ENCODE measurements at regions not wholly inside any gene's neighbourhood (a gene's known extent, or its start where the extent isn't known, plus 50 kb on each side); places are given as distances from the start of the nearest gene placed in this dataset.

DNA sequence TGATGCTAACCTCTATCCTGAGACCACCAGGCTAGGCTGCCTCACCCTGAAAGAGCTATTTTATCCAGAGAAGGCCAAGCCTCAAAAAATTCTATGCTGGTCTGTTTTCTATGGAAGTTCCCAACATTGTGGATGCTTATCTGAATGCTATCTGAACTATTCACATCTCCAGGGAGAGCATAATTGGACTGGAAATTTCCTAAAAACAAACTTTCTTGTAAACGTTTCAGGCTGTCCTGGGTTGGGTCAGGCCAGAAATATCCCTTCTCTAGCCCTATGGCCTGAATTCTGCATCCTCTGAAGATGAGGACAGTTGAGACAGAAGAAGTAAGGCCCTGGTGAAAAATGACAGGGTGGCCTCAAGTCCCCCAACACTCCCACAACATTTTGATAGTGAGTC lies 706.4 kb upstream of the NR2F2 start:
- Histone ChIP-seq H3K27me3 (no peaks in the 10 kb centered on the region), H3K4me3 (ENCODE audit: low read depth, low read length) (no peak overlapping the region), H3K36me3 (no peaks in the 10 kb centered on the region), H3K4me1 (no peaks in the 10 kb centered on the region), H3K9me3 (no peaks in the 10 kb centered on the region)
- DNase-seq, result no peak
- TF ChIP-seq, protein P1, sequence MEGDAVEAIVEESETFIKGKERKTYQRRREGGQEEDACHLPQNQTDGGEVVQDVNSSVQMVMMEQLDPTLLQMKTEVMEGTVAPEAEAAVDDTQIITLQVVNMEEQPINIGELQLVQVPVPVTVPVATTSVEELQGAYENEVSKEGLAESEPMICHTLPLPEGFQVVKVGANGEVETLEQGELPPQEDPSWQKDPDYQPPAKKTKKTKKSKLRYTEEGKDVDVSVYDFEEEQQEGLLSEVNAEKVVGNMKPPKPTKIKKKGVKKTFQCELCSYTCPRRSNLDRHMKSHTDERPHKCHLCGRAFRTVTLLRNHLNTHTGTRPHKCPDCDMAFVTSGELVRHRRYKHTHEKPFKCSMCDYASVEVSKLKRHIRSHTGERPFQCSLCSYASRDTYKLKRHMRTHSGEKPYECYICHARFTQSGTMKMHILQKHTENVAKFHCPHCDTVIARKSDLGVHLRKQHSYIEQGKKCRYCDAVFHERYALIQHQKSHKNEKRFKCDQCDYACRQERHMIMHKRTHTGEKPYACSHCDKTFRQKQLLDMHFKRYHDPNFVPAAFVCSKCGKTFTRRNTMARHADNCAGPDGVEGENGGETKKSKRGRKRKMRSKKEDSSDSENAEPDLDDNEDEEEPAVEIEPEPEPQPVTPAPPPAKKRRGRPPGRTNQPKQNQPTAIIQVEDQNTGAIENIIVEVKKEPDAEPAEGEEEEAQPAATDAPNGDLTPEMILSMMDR (IDR thresholded peaks at IDR 0.05; ENCODE audit: low read depth, low read length), result no peak

DNA sequence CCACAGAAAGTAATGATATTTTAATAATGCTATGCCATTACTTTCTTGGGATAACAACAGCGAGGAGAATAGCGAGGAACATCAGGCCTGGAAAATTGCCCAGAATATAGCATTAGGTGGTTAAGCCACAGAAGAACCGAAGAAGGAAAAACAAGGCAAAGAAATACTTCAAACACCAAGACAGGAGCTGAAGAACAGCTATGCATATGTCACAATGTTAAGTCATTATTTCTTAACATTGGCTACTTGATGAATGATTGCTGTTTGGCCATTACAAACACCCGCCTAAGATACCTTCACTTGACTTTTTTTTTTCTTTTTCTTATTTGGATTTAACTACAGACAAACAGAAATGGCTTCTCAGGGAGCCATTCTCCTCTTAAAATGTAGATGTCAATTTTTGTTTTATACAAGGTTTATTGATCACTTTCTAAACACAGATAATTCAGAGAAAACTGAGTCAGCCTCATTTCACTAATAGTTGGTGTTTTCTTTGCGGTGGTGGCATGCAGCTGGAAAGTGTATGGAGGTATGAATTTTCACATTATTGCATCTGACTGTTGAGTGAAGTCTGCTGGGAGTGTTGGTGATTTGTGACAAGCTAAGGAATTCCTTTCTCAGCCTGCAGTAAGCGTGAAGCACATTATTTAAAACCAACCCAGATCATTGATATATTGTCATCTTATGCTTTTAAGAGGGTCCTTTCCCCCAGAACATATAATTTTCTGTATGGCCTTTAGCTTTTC lies 705.7 kb upstream of the NR2F2 start:
- Histone ChIP-seq H3K4me1 (no peaks in the 10 kb centered on the region), H3K4me3 (ENCODE audit: low read depth, low read length) (no peak overlapping the region), H3K9me3 (no peaks in the 10 kb centered on the region), H3K27me3 (no peaks in the 10 kb centered on the region), H3K36me3 (no peaks in the 10 kb centered on the region)
- DNase-seq, result no peak
- TF ChIP-seq, protein P1 (IDR thresholded peaks at IDR 0.05; ENCODE audit: low read depth, low read length), result no peak

DNA sequence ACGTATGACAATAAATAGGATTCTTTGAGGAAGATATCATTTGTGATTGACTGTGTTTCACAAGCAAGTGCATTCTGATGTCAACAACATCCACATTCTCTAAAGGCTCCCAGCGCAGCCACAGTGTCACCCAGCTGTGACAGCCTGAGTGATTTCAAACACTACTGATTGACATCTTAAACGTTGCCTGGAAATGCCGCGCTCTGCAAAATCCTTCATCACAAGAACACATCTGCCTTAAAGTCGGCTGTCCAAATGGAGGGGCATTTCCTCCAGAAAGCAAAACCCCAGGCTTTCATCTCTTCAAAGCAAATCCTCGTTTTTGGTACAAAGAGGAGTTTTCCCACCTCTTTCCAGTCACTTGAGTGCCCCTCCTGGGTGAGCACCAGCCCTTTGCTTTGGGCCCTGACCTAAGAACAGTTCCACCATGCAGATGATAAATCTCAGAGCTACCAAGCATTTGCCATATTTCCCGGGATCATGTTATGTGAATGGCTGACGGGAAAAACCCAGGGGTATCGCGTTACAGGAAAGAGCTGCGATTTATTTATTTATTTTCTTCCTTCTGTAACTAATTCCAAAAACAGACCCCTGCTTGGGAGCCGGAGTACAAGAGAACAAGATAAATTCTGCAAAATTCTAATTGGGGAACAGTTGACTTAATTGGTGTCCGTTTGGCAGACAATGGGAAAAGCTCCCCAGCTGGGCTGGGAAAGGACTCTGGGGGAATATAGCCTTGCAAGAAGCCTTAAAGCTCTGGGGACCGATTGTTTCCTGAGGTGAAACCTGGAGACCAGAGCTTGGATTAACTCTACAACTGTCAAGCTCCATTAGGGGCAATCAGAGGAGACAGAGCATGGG lies 703.8 kb upstream of the NR2F2 start:
- H3K36me3 ChIP-seq, result no peaks in the 10 kb centered on the region
- no peak overlapping the region for H3K4me3 ChIP-seq (ENCODE audit: low read depth, low read length)
- TF ChIP-seq, protein P1 (IDR thresholded peaks at IDR 0.05; ENCODE audit: low read depth, low read length), result no peak
- no peaks in the 10 kb centered on the region for H3K4me1 ChIP-seq
- no peaks in the 10 kb centered on the region for H3K27me3 ChIP-seq
- no peaks in the 10 kb centered on the region for H3K9me3 ChIP-seq
- peak; percentile 39 for DNase-seq

DNA sequence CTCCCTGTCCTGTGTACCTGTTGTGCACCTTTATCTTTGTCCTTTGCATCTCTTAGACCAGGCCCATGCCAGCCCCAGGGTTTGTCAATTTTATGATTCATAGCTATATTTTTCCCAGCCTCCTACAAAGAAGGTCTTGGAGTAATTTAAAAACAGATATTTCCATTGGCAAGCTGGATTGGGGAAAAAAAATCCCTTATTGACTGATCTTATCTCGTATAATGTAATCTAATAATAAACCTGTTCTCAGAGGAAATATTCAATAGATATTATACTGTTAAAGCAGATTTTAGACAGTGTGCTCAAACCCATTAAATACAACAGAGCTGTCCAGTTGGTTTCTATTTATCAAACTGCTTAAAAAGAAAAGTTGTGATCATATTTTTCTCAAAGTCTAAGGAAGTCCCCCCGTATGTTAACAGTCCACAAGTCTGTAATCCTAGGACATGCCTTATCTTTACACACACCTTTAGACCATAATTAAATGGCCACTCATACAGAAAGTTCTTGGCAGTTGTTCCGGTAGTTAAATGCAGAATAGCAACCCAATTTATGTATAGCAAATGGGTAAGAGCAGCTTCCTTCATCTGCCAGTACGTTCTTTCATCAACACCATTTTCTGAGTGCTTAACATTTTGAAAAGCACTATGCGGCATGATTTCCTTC lies 700.9 kb upstream of the NR2F2 start:
- no peak overlapping the region for H3K4me3 ChIP-seq (ENCODE audit: low read depth, low read length)
- H3K36me3 ChIP-seq, result no peaks in the 10 kb centered on the region
- TF ChIP-seq, protein P1 (IDR thresholded peaks at IDR 0.05; ENCODE audit: low read depth, low read length), result no peak
- H3K9me3 ChIP-seq, result no peaks in the 10 kb centered on the region
- H3K4me1 ChIP-seq, result no peaks in the 10 kb centered on the region
- no peak for DNase-seq
- no peaks in the 10 kb centered on the region for H3K27me3 ChIP-seq

DNA sequence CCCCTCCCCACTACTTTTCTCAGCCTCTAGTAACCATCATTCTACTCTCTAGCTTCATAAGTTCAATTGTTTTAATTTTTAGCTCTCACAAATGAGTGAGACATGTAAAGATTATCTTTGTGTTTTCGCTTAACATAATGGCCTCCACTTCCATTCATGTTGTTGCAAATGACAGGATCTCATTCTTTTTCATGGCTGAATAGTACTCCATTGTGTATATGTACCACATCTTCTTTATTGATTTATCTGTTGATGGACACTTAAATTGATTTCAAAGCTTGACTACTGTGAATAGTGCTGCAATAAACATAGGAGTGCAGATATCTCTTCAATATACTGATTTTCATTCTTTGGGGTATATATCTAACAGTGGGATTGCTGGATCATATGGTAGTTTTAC lies 699.8 kb upstream of the NR2F2 start:
- Histone ChIP-seq H3K9me3 (no peaks in the 10 kb centered on the region), H3K4me3 (ENCODE audit: low read depth, low read length) (no peak overlapping the region), H3K36me3 (no peaks in the 10 kb centered on the region), H3K4me1 (no peaks in the 10 kb centered on the region), H3K27me3 (no peaks in the 10 kb centered on the region)
- TF ChIP-seq, protein P1 (IDR thresholded peaks at IDR 0.05; ENCODE audit: low read depth, low read length), result no peak
- DNase-seq, result no peak
